ENCODE measurements at regions not wholly inside any gene's neighbourhood (a gene's known extent, or its start where the extent isn't known, plus 50 kb on each side); places are given as distances from the start of the nearest gene placed in this dataset.

- Histone ChIP-seq H3K4me1 (ENCODE audit: insufficient read depth, low read length) (no peaks in the 10 kb centered on the region), H2AFZ (ENCODE audit: low read length) (no peak overlapping the region), H3K36me3 (ENCODE audit: insufficient read depth, low read length) (no peaks in the 10 kb centered on the region), H3K4me2 (ENCODE audit: insufficient read depth, low read length) (no peak overlapping the region), H3K27me3 (ENCODE audit: insufficient read depth, low read length) (no peaks in the 10 kb centered on the region), H3K27ac (ENCODE audit: low read depth, low read length) (no peak overlapping the region), H3K9me3 (ENCODE audit: low read depth, low read length) (no peaks in the 10 kb centered on the region), H4K20me1 (ENCODE audit: insufficient read depth, low read length) (no peaks in the 10 kb centered on the region), H3K79me2 (ENCODE audit: insufficient read depth, low read length) (no peaks in the 10 kb centered on the region), H3K4me3 (ENCODE audit: insufficient read depth, low read length) (no peak overlapping the region)
- DNase-seq (ENCODE audit: insufficient read length, low spot score, missing footprints) = no peak
- TF ChIP-seq, protein P1, sequence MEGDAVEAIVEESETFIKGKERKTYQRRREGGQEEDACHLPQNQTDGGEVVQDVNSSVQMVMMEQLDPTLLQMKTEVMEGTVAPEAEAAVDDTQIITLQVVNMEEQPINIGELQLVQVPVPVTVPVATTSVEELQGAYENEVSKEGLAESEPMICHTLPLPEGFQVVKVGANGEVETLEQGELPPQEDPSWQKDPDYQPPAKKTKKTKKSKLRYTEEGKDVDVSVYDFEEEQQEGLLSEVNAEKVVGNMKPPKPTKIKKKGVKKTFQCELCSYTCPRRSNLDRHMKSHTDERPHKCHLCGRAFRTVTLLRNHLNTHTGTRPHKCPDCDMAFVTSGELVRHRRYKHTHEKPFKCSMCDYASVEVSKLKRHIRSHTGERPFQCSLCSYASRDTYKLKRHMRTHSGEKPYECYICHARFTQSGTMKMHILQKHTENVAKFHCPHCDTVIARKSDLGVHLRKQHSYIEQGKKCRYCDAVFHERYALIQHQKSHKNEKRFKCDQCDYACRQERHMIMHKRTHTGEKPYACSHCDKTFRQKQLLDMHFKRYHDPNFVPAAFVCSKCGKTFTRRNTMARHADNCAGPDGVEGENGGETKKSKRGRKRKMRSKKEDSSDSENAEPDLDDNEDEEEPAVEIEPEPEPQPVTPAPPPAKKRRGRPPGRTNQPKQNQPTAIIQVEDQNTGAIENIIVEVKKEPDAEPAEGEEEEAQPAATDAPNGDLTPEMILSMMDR (IDR thresholded peaks at IDR 0.05; ENCODE audit: extremely low read depth, low read depth, low read length) = no peak
These were observed 230.4 kb downstream of the ZPLD1 start for GRCh38 chr3:102665183-102665582.

DNA sequence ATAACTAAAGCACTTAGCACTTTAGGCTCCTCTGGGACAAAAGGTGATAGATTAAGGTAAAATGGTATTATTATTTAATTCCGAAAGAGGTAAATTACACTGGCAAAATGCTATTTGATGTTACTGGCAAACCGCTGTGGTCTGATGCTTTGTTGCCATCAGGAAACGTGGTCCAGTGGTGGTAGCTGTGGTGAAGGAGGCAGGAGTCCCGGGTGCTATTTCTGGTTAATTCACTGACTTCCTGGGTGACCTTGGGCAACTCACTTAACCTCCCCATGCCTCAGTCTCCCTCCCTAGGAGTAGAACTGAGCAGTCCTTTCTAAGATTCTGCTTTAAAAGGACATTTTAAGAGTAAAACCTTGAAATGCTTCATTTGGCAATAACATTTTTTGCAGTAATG, 233.4 kb downstream of the ZPLD1 start:
- no peaks in the 10 kb centered on the region for H3K79me2 ChIP-seq (ENCODE audit: insufficient read depth, low read length)
- TF ChIP-seq, protein P1 (IDR thresholded peaks at IDR 0.05; ENCODE audit: extremely low read depth, low read depth, low read length) = no peak
- no peak for DNase-seq (ENCODE audit: insufficient read length, low spot score, missing footprints)
- H4K20me1 ChIP-seq (ENCODE audit: insufficient read depth, low read length) = no peaks in the 10 kb centered on the region
- H3K4me1 ChIP-seq (ENCODE audit: insufficient read depth, low read length) = no peaks in the 10 kb centered on the region
- no peaks in the 10 kb centered on the region for H3K36me3 ChIP-seq (ENCODE audit: insufficient read depth, low read length)
- H3K9me3 ChIP-seq (ENCODE audit: low read depth, low read length) = no peaks in the 10 kb centered on the region
- H3K4me2 ChIP-seq (ENCODE audit: insufficient read depth, low read length) = no peak overlapping the region
- no peak overlapping the region for H2AFZ ChIP-seq (ENCODE audit: low read length)
- H3K27me3 ChIP-seq (ENCODE audit: insufficient read depth, low read length) = no peaks in the 10 kb centered on the region
- no peak overlapping the region for H3K27ac ChIP-seq (ENCODE audit: low read depth, low read length)
- no peak overlapping the region for H3K4me3 ChIP-seq (ENCODE audit: insufficient read depth, low read length)

DNA sequence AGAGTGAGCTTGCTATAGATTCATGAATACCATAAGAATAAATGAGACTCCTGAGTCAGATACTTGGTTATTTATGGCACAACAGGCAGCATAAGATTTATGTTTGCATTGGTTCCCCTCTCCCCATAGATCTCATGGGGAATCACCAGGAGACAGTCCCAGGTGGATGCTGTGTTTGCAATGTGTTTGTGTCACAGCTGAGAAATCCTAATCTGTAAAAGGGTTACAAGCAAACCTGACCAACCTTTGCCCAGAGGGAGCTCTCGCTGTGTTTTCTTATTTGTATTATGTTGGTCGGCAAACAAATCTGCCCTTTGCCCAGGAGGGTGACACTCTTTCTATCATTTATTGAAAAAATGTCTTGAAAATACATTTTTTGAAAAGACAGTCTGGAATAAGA, 236.2 kb downstream of the ZPLD1 start:
- Histone ChIP-seq H3K4me2 (ENCODE audit: insufficient read depth, low read length) (no peak overlapping the region), H3K27ac (ENCODE audit: low read depth, low read length) (no peak overlapping the region), H3K79me2 (ENCODE audit: insufficient read depth, low read length) (no peaks in the 10 kb centered on the region), H3K9me3 (ENCODE audit: low read depth, low read length) (no peaks in the 10 kb centered on the region), H2AFZ (ENCODE audit: low read length) (no peak overlapping the region), H3K36me3 (ENCODE audit: insufficient read depth, low read length) (no peaks in the 10 kb centered on the region), H4K20me1 (ENCODE audit: insufficient read depth, low read length) (no peaks in the 10 kb centered on the region), H3K4me1 (ENCODE audit: insufficient read depth, low read length) (no peaks in the 10 kb centered on the region), H3K4me3 (ENCODE audit: insufficient read depth, low read length) (no peak overlapping the region), H3K27me3 (ENCODE audit: insufficient read depth, low read length) (no peaks in the 10 kb centered on the region)
- DNase-seq (ENCODE audit: insufficient read length, low spot score, missing footprints) = no peak
- TF ChIP-seq, protein P1 (IDR thresholded peaks at IDR 0.05; ENCODE audit: extremely low read depth, low read depth, low read length) = no peak

DNA sequence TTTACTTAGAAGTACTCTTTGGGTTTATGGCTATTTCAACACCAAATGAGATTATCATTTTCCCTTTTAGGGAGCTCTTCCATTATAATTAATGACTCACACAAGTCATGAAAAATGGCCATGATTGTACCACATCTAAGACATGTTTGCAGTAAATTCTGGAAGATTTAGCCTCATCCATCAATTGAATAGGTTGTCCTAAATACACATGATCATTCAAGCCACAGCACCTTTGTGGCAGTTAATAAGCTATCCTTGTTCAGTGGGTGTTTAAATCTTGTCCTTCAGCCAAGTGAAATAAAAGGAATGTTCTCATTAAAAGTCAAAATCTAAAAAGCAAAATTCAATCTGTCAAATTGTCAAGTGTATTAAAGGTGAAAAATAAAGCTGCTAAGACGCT, 237.5 kb downstream of the ZPLD1 start:
- TF ChIP-seq, protein P1 (IDR thresholded peaks at IDR 0.05; ENCODE audit: extremely low read depth, low read depth, low read length) = no peak
- Histone ChIP-seq H4K20me1 (ENCODE audit: insufficient read depth, low read length) (no peaks in the 10 kb centered on the region), H3K79me2 (ENCODE audit: insufficient read depth, low read length) (no peaks in the 10 kb centered on the region), H3K27me3 (ENCODE audit: insufficient read depth, low read length) (no peaks in the 10 kb centered on the region), H3K9me3 (ENCODE audit: low read depth, low read length) (no peaks in the 10 kb centered on the region), H3K4me3 (ENCODE audit: insufficient read depth, low read length) (no peak overlapping the region), H3K4me1 (ENCODE audit: insufficient read depth, low read length) (no peaks in the 10 kb centered on the region), H3K4me2 (ENCODE audit: insufficient read depth, low read length) (no peak overlapping the region), H2AFZ (ENCODE audit: low read length) (no peak overlapping the region), H3K27ac (ENCODE audit: low read depth, low read length) (no peak overlapping the region), H3K36me3 (ENCODE audit: insufficient read depth, low read length) (no peaks in the 10 kb centered on the region)
- DNase-seq (ENCODE audit: insufficient read length, low spot score, missing footprints) = no peak

Measured in osteoblast (primary cell).